ENCODE measurements at regions not wholly inside any gene's neighbourhood (a gene's known extent, or its start where the extent isn't known, plus 50 kb on each side); places are given as distances from the start of the nearest gene placed in this dataset.

DNA sequence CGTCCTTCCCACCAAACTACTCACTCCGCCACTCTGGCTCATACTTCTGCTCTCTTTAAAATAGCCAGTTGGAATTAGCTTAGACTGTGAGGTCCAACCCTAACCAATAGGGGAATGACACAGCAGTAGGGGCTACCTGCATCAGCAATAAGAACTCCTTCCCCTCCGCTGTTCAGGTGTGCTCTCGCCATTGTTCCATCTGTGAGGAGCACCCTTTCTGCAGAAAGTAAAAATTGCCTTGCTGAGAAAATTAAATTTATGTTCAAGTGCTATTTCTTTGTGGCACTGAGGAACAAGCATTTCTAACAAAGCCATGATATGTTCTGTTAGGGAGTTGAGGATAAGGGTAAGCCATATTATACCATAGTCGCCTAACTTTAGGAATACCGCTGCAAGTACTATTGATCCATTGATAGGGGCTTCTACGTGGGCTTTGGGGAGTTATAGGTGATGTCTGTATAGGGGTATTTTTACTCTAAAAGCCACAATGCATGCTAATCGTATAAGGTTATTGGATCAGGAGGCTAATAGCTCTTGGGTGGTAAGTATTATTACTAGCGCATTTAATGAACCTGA, 1269.5 kb downstream of the TYW1 start:
- H3K27ac ChIP-seq (replicated peaks), result no peak overlapping the region
- TF ChIP-seq, protein P1, sequence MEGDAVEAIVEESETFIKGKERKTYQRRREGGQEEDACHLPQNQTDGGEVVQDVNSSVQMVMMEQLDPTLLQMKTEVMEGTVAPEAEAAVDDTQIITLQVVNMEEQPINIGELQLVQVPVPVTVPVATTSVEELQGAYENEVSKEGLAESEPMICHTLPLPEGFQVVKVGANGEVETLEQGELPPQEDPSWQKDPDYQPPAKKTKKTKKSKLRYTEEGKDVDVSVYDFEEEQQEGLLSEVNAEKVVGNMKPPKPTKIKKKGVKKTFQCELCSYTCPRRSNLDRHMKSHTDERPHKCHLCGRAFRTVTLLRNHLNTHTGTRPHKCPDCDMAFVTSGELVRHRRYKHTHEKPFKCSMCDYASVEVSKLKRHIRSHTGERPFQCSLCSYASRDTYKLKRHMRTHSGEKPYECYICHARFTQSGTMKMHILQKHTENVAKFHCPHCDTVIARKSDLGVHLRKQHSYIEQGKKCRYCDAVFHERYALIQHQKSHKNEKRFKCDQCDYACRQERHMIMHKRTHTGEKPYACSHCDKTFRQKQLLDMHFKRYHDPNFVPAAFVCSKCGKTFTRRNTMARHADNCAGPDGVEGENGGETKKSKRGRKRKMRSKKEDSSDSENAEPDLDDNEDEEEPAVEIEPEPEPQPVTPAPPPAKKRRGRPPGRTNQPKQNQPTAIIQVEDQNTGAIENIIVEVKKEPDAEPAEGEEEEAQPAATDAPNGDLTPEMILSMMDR (IDR thresholded peaks at IDR 0.05; ENCODE audit: borderline replicate concordance), result no peak
- H3K4me3 ChIP-seq, result no peak overlapping the region
- H3K4me1 ChIP-seq, result no peaks in the 10 kb centered on the region
- peaks cover under 1% of the 10 kb centered on the region for H3K27me3 ChIP-seq (ENCODE audit: low read depth)
- no peak for DNase-seq
- peaks cover 28% of the 10 kb centered on the region for H3K9me3 ChIP-seq (replicated peaks)
- intact Hi-C loops (cut with micrococcal nuclease), result no loop called here
- no peaks in the 10 kb centered on the region for H3K36me3 ChIP-seq

DNA sequence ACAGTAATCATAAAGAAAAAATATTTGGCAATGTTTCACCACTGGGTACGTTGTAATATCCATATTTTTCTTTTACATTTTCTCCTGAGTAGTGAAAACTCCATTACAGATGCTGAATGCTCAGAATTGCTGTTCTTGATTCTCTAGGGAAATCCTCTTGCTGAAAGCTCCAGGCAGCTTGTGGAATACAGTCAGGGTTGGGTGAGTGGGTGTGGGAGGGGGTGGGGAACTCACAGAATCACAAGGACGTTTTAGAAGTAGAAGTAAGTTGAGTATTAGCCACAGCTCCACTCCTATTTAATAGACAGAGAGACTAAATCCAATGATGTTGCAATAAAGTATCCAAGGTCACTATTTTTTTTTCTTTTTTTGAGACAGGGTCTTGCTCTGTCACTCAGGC, 1270.9 kb downstream of the TYW1 start:
- DNase-seq, result no peak
- Histone ChIP-seq H3K36me3 (no peaks in the 10 kb centered on the region), H3K9me3 (replicated peaks) (peaks cover 28% of the 10 kb centered on the region), H3K27ac (replicated peaks) (no peak overlapping the region), H3K27me3 (ENCODE audit: low read depth) (no peaks in the 10 kb centered on the region), H3K4me3 (no peak overlapping the region), H3K4me1 (no peaks in the 10 kb centered on the region)
- intact Hi-C loops (cut with micrococcal nuclease), result no loop called here
- TF ChIP-seq, protein P1 (IDR thresholded peaks at IDR 0.05; ENCODE audit: borderline replicate concordance), result no peak

DNA sequence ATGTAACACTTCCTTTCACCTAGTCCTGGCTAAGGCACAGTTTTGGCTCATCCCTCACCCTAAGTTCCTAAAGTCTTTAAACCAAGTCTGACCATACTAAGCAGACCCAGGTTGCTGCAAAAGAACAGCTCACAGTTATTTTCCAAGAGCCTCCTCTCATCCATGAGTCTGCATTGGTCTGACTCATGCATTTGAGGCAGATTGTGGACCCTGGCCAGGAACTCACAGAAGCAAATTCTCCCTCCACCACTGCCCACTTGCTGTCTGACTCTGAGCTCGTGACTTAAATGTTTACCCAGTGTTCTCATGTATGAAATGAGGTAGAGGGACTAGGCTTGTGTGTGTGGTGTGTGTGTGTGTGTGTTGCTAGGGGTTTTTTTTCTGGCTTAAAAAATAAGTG, 1272.8 kb downstream of the TYW1 start:
- TF ChIP-seq, protein P1 (IDR thresholded peaks at IDR 0.05; ENCODE audit: borderline replicate concordance), result no peak
- DNase-seq, result no peak
- intact Hi-C loops (cut with micrococcal nuclease), result no loop called here
- Histone ChIP-seq H3K36me3 (no peaks in the 10 kb centered on the region), H3K4me3 (no peak overlapping the region), H3K4me1 (no peaks in the 10 kb centered on the region), H3K27me3 (ENCODE audit: low read depth) (peaks cover 5% of the 10 kb centered on the region), H3K27ac (replicated peaks) (no peak overlapping the region), H3K9me3 (replicated peaks) (peaks cover 28% of the 10 kb centered on the region)

DNA sequence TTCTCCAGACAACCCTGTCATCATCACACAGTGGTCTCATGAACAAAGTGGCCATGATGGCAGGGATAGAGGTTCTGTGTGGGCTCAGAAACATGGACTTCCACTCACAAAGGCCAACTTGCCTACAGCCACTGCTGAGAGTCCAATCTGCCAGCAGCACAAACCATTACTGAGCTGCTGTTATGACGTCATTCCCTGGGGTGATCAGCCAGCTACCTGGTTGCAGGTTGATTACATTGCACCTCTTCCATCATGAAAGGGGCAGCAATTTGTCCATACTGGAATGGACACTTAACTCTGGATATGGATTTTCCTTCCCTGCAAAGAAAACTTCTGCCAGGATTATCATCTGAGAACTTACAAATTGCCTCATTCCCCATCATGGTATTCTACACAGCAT, 1275.9 kb downstream of the TYW1 start:
- intact Hi-C loops (cut with micrococcal nuclease), result no loop called here
- H3K27ac ChIP-seq (replicated peaks), result no peak overlapping the region
- H3K9me3 ChIP-seq (replicated peaks), result peaks cover under 1% of the 10 kb centered on the region
- no peaks in the 10 kb centered on the region for H3K36me3 ChIP-seq
- H3K4me3 ChIP-seq, result no peak overlapping the region
- DNase-seq, result no peak
- H3K27me3 ChIP-seq (ENCODE audit: low read depth), result peaks cover 9% of the 10 kb centered on the region
- no peaks in the 10 kb centered on the region for H3K4me1 ChIP-seq
- TF ChIP-seq, protein P1 (IDR thresholded peaks at IDR 0.05; ENCODE audit: borderline replicate concordance), result no peak

DNA sequence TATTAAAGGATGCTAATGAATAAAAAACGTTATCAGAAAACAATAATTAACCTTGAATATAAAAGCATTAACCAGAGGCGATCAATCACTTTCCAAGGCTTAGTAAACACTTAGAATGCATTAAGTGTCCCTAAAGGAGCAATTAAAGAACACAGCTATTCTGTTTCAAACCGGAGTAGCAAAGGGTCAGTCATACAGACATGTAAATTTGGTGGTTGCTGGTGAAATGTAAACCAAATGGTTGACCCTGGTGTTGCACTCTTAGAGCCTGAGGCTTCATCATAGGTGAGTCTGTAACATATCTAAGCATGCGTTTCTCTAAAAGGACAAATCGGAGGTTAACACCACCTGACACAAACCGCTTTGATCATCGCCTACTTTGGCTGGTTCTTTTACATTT, 1280.1 kb downstream of the TYW1 start:
- Histone ChIP-seq H3K9me3 (replicated peaks) (no peaks in the 10 kb centered on the region), H3K27ac (replicated peaks) (no peak overlapping the region), H3K4me3 (no peak overlapping the region), H3K4me1 (no peaks in the 10 kb centered on the region), H3K36me3 (no peaks in the 10 kb centered on the region), H3K27me3 (ENCODE audit: low read depth) (peaks cover 18% of the 10 kb centered on the region)
- TF ChIP-seq, protein P1 (IDR thresholded peaks at IDR 0.05; ENCODE audit: borderline replicate concordance), result no peak
- intact Hi-C loops (cut with micrococcal nuclease), result no loop called here
- DNase-seq, result no peak
